HG02981 (cell line): ENCODE measurements at regions not wholly inside any gene's neighbourhood (a gene's known extent, or its start where the extent isn't known, plus 50 kb on each side); places are given as distances from the start of the nearest gene placed in this dataset.
"Not testable (repeated sequence)": the region's sequence is repeated elsewhere in the genome, so short reads cannot be mapped to it uniquely, and the experiment has no call there.

Experiments used
- ATAC-seq: cut with Tn5 transposase; IDR thresholded peaks from one replicate; pipeline ENCODE4 v1.9.1; 2021; ENCODE audit warnings: mild to moderate bottlenecking, moderate library complexity; ENCODE audit not compliant: unreplicated experiment

DNA sequence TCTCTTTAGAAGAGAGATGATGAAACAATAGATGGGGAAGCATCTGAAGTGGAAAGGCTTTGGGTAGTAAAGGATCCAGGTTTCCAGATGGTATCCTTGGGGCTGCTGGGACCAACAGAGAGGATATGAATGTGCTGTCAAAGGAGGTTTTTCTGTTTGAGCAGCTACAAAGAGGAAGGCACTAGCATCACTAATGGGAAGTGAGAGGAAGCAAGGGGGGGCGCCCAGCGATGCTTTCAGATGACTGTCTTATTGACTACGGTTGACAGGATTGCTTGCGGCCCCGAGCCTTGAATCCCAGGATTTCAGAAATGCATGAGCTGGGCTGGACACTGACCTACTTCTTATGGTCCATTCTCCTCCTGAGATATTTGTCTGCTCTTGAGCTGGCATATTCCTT lies 103.8 kb upstream of the GALNT15 start:
- ATAC-seq, result no peak

DNA sequence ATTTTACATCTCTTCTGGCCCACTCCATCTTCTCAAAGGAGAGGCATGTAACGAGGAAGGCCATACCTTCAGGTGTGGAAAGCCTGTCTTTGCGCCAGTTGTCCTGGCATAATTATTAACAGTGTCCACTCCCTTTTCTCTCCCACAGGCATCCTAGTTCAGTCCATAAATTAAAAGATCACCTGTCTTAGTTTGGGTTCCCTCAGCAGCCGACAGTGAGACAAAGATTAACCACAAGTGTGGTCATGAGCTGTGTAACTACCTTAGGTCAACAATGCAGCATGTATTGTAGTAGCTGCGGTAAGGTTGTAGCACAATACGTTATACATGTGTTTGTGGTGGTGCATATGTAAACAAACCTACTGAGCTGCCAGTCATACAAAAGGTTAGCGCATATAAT lies 103.3 kb upstream of the GALNT15 start:
- no peak for ATAC-seq

DNA sequence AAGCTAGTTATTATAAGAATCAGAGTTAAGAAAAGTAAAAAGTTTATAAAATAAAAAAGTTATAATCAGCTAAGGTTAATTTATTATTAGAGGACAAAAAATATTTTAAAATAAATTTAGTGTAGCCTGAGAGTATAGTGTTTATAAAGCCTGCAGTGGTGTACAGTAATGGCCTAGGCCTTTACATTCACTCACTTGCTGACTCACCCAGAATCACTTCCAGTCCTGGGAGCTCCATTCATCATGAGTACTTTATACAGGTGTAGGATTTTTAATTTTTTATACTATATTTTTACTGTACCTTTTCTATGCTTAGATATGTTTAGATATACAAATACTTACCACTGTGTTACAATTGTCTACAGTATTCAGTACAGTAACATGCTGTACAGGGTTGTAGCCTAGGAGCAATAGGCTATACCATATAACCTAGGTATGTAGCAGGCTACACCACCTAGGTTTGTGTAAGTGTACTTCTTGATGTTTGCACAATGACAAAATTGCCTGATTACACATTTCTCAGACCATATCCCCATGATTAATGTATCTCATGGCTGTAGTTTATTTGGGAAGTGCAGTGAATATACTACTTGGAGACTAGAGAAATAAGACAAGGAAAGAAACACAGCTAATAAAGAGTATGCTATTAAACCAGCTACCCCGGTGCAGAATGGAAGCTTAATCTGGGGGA lies 101.9 kb upstream of the GALNT15 start:
- no peak for ATAC-seq

DNA sequence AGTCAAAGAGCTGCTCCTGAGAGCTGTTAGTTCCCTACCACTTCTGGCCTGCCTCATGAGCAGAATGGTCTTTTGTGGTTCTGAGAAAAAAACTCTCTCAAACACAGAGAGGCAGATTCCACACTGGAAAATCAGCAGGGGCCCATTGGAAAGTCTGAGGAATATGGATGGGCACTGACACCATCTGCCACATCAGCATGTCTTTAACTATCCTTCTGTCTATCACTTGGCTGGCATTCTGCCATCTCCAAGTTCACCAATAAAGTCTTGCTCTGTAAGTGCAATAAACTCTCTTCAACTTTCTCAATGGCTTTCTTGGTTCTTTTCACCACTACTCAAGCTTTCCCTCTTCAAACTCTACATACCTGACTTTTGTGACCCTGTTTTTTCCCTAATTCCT lies 101.3 kb upstream of the GALNT15 start:
- no peak for ATAC-seq

DNA sequence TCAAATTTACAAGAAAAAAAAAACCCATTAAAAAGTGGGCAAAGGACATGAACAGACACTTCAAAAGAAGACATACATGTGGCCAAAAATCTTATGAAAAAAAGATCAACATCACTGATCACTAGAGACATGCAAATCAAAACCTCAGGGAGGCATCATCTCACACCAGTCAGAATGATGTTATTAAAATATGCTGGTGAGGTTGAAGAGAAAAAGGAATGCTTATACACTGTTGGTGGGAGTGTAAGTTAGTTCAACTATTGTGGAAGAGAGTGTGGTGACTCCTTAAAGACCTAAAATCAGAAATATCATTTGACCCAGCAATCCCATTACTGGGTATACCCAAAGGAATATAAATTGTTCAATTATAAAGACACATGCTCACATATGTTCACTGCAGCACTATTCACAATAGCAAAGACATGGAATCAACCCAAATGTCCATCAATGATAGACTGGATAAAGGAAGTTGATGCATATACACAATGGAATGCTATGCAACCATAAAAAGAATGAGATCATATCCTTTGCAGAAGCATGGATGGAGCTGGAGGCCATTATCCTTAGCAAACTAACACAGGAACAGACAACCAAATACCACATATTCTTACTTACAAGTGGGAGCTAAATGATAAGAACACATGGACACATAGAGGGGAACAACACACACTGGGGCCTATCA lies 100.3 kb upstream of the GALNT15 start:
- not testable (repeated sequence) for ATAC-seq

DNA sequence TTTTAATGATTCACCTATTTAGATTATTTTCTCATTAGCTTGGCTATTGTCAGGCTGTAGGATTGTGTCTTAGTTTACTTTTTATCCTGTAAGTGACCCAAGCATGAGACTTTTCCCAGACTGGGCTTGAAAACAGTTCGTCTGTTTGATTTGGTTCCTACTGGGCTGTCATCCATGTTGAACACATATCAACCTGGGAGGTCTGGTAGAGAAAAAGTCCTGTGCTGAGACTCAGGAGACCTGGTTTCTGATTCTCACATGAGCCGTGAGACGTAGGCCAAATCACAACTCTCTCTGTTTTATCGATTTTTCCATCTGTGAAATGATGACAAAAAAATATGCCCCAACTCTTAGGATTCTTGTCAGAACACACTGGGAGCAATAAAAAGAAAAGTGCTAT lies 98.8 kb upstream of the GALNT15 start:
- ATAC-seq, result no peak

DNA sequence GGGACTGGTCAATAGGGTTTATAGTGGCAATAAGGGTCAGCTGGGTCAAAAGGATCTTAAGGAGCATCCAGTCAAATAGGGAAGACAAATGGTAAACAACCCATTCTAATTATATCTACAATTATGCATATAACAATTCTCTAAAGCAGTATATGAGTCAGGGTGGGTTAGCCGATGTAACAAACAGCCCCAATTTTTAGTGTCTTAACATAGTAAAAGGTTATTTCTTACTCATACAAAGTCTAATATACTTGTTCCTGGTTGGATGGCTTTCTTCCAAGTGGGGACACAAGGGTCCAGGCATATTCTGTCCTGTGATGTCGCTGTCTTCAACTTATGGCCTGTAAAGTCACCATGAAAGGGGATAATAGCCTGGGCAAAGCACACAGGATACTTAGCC lies 97.9 kb upstream of the GALNT15 start:
- ATAC-seq, result no peak

DNA sequence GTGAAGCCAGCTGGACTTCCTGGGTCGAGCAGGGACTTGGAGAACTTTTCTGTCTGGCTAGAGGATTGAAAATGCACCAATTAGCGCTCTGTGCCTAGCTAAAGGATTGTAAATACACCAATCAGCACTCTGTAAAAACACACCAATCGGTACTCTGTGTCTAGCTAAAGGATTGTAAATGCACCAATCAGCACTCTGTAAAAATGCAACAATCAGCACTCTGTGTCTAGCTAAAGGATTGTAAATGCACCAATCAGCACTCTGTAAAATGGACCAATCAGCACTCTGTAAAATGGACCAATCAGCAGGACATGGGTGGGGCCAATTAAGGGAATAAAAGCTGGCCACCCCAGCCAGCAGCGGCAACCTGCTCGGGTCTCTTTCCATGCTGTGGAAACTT lies 97.3 kb upstream of the GALNT15 start:
- ATAC-seq, result not testable (repeated sequence)

DNA sequence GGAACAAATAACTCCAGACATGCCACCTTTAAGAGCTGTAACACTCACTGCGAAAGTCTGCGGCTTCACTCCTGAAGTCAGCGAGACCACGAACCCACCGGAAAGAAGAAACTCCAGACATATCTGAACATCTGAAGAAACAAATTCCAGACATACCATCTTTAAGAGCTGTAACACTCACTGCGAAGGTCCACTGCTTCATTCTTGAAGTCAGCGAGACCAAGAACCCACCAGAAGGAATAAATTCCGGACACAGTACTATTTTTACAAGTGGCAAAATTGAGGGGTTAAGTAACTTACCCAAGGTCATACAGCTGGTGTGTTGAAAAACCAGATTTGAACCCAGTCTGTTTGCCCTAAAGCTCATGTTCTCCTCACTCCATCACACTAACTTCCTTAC lies 96.8 kb upstream of the GALNT15 start:
- not testable (repeated sequence) for ATAC-seq

DNA sequence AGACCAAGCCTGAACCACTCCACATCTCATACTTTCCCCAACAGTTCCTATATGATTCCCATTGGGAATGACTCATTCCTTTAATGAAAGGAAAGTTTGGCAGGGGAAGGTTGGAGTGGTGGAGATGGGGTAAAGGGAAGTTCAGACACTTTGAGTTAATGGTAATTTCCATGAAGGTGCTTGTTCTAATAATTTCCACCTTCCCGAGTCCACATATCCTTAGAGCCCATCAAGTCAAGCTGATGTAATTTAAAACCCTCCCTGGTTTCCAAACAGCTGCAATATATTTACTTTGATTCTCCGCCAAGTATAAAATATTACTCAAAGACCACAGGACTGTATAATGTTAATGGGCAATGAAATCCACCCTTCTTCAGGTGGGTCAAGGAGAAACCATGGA lies 95.0 kb upstream of the GALNT15 start:
- no peak for ATAC-seq

DNA sequence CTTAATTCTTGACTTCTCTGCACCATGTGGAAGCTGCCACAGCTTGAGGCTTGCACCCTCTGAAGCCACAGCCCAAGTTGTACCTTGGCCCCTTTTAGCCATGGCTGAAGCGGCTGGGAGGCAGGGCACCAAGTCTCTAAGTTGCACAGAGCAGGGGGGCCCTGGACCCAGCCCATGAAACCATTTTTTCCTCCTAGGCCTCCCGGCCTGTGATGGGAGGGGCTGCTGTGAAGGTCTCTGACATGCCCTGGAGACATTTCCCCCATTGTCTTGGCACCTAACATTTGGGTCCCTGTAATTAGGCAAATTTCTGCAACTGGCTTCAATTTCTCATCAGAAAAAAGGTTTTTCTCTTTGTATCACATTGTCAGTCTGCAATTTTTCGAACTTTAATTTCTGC lies 92.8 kb upstream of the GALNT15 start:
- ATAC-seq, result no peak

DNA sequence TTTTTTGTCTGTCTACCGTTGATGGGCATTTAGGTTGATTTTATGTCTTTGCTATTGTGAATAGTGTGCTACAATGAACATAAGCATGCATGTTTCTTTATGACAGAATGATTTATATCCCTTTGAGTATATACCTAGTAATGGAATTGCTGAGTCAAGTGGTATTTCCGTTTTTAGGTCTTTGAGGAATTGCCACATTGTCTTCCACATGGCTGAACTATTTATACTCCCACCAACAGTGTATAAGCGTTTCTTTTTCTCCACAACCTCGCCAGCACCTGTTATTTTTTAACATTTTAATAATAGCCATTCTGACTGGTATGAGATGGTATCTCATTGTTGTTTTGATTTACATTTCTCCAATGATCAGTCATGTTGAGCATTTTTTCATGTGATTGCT lies 89.6 kb upstream of the GALNT15 start:
- no peak for ATAC-seq

DNA sequence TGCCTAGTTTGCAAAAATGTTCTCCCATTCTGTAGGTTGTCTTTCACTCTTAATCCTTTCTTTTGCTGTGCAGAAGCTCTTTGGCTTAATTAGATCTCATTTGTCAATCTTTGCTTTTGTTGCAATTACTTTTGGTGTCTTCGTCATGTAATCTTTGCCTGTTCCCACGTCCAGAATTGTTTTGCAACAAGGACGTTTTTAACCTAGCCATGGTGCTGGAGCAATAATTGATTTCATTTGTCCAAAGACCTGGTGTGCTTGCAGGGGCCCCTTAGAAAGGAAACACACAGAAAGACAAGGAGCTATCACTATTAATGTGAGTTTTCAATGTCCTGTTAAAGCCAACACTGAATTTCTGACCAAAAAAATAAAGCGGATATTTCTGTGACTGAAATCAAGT lies 89.1 kb upstream of the GALNT15 start:
- no peak for ATAC-seq

DNA sequence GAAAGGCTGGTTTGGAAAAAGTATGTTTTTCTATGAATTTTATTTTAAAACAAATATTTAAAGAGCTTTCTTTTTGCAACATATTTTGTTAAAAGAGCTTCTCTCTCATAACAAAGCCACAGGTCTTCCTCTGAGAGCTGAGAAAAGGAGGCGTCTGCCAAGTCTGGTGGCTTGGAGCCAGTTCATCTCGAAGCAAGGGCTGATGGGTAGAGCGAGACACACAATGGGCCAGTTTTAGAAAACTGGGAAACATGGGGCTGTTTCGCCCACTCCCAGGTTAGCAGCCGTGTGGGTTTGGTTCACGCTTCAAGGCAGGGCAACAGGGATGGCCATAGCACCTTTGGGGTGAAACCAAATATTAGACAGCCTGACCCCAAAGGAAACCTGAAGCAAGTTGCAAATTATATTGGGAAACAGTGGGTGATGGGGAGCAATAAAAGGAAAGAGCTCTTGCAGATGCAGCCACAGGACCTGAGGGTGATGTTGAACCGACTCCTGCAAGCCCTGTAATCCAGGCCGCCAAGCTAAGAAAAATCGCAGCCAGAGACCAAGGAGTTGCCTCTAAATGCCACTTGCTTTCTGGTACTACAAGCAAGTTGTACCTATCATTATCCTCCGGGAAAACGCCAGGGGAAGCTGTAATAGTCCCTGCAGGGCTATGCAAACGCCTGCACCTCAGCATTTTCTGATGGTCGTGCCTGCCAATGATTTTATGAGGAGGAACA lies 88.4 kb upstream of the GALNT15 start:
- ATAC-seq, result no peak

DNA sequence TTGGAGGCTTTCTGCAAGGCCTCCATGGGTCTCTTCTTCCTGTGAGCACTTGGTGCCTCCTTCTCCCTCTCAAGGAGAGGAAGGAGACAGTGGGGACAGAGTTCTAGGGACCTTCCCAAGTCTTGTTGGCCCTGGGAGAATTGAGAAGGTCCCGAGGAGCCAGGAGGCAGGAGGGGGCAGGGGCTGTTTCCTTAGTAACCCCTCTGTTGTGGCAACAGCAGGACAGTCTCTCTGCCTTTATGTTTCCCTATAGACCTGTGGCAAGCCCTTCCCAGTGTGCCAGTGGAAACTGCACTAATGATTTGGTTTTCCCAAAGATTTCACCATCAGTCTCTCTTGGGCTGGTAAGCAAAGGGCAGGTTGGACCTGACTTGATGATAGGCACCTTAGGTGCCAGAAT lies 87.8 kb upstream of the GALNT15 start:
- ATAC-seq, result no peak

DNA sequence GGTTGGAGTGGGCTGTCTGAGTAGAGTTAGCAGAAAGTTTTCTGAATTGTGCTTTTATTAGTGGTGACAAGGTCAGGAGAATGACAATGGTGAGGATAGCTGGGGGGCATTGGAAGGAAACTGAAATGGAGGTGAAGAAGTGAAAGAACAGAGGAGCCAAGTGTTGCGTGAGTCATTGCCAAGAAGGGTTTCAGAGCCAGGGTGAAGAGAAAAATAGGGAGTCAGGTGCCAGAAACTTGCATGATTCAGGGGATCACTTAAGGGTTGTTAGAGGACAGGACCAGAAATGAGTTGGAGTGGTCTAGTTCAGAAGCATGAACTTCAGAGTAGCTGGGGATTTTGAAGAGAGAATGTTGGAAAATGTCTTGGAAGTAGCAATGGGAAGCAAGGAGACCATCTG lies 86.0 kb upstream of the GALNT15 start:
- ATAC-seq, result no peak

DNA sequence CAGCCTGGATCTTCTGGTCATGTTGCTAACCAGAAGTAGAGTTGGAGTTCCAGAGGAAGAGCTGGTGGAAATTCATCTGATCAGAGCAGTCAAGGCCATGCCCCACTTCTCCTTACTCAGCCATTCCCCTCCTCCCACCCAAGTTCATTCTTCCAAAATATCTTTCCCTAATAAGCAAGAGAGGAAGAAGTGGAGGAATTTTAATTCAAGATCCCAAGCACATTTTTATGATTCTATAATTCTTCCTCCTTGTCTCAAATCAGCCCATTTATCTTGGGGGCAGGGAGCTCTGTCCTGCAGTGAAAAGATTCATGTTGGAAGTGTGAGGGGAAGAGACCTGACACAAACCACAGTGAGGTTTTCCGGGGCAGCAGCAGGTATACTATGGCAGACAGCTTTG lies 85.0 kb upstream of the GALNT15 start:
- ATAC-seq, result no peak

DNA sequence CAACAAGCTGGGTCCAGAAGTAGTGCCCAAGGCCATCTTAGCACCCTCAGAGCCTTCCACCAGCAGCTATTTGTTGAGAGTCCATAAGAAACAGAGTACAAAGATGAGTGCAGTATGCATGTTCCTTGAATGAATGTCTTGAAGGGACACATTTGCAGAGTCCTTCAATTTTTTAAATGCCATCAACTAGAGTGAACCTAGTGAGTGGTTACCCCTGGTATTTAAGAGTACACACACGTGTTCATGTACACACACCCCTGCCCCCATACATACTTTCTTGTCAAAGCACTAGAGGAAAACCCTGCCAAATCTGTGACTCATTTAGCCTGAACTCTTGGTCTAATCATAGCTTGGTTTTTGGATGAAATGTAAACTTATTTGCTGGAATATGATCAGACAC lies 84.5 kb upstream of the GALNT15 start:
- ATAC-seq, result no peak

DNA sequence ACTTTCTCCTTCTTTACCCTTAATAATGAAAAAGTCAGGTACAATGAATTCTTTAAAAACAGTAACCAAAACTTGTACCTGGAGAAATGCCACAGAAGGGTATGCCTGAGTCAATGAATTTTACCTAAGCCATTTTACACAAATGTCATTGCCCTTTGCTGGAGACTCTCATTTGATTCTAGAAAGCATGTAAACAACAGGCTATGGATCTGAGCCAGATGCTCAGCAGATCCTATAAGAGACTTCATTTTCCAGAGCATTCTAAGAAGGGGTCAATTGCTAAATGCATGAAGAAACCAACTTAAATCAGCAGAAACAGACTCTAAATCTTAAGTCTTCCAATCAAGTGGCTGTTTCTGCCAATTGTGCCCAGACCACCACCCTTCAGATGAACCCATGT lies 83.8 kb upstream of the GALNT15 start:
- no peak for ATAC-seq

DNA sequence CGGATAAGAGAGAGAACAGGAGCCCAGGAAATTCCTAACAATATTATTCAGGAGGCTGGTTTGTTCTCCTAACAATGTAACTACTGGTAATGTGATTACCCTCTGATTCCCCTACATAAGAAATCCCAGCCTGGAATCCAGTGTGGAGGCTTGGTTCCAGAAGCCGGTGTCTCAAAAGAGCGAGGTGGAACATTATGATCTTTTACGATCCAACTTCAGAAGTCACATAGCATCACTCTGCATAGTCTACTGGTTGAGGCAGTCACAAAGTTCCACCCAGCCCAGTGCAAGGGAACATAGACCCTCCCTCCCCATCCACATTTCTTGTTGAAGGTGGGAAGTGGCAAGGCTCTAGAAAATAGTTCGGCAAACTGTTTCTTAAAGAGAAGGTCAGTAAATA lies 81.6 kb upstream of the GALNT15 start:
- ATAC-seq, result no peak

DNA sequence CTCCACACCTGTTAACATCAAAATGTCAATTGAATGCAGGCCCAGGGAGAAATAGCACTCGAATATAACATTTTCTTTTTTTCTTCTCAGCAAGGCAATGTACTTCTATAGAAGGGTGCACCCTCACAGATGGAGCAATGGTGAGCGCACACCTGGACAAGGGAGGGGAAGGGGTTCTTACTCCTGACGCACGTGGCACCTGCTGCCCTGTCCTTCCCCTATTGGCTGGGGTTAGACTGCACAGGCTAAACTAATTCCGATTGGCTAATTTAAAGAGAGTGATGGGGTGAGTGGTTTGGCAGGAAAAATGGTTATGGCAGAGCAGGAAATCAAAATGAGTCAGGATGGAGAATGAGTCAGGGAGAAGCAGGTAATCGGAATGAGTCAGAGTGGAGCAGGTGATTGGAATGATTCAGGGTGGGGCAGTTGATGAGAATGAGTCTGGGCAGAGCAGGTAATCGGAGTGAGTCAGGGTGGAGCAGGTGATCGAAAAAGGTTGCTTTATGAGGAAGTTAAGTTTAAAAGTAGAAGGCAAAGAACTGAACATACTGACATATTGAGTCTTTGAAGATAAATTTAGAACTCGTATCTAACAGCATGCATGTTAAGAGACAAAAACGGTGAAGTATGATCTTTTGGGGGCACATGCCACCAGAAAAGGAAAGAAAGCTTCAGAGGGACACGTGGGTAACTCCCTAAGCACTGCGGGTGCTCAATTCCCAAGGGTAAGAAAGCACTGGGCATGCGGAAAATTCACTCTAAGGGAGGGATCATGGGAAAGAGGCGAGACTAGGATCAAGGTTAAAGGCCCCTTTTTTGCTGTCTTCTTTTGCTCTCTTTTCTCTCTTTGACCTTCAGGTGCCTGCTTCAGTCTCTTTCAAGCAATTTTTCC lies 72.9 kb upstream of the GALNT15 start:
- ATAC-seq, result no peak
